ENCODE measurements at regions not wholly inside any gene's neighbourhood (a gene's known extent, or its start where the extent isn't known, plus 50 kb on each side); places are given as distances from the start of the nearest gene placed in this dataset.

- no peak overlapping the region for H3K27ac ChIP-seq
- no peaks in the 10 kb centered on the region for H3K36me3 ChIP-seq (ENCODE audit: insufficient read depth, low read length)
- no peak for DNase-seq (ENCODE audit: low read depth, low spot score)
- H3K4me3 ChIP-seq = no peak overlapping the region
- no peak overlapping the region for H3K9ac ChIP-seq (ENCODE audit: insufficient read length)
- no peaks in the 10 kb centered on the region for H3K9me3 ChIP-seq (ENCODE audit: low read depth, low read length)
- no peak for TF ChIP-seq EZH2 (IDR thresholded peaks at IDR 0.05)
- no peak for TF ChIP-seq FOXP2 (optimal IDR thresholded peaks at IDR 0.05; ENCODE audit: control extremely low read depth, extremely low read length, insufficient read depth)
- no peak for TF ChIP-seq POLR2AphosphoS5 (IDR thresholded peaks at IDR 0.05; ENCODE audit: borderline replicate concordance, low read depth, low read length)
These were observed 327.3 kb downstream of the ALG10 start for GRCh38 chr12:34349673-34349961.

- TF ChIP-seq POLR2AphosphoS5 (IDR thresholded peaks at IDR 0.05; ENCODE audit: borderline replicate concordance, low read depth, low read length) (no peak), EZH2 (IDR thresholded peaks at IDR 0.05) (no peak), FOXP2 (optimal IDR thresholded peaks at IDR 0.05; ENCODE audit: control extremely low read depth, extremely low read length, insufficient read depth) (no peak)
- Histone ChIP-seq H3K27ac (no peak overlapping the region), H3K9ac (ENCODE audit: insufficient read length) (no peak overlapping the region), H3K9me3 (ENCODE audit: low read depth, low read length) (no peaks in the 10 kb centered on the region), H3K36me3 (ENCODE audit: insufficient read depth, low read length) (no peaks in the 10 kb centered on the region), H3K4me3 (no peak overlapping the region)
- DNase-seq (ENCODE audit: low read depth, low spot score) = no peak
These were observed 328.1 kb downstream of the ALG10 start for GRCh38 chr12:34350092-34351041.

GRCh38 chr12:34352098-34352497 is 329.8 kb downstream of the ALG10 start:
- no peak for DNase-seq (ENCODE audit: low read depth, low spot score)
- no peaks in the 10 kb centered on the region for H3K36me3 ChIP-seq (ENCODE audit: insufficient read depth, low read length)
- H3K9me3 ChIP-seq (ENCODE audit: low read depth, low read length) = no peaks in the 10 kb centered on the region
- H3K4me3 ChIP-seq = no peak overlapping the region
- no peak overlapping the region for H3K27ac ChIP-seq
- H3K9ac ChIP-seq (ENCODE audit: insufficient read length) = no peak overlapping the region
- TF ChIP-seq POLR2AphosphoS5 (IDR thresholded peaks at IDR 0.05; ENCODE audit: borderline replicate concordance, low read depth, low read length) (no peak), FOXP2 (optimal IDR thresholded peaks at IDR 0.05; ENCODE audit: control extremely low read depth, extremely low read length, insufficient read depth) (no peak), EZH2 (IDR thresholded peaks at IDR 0.05) (no peak)

- Histone ChIP-seq H3K9ac (ENCODE audit: insufficient read length) (no peak overlapping the region), H3K27ac (no peak overlapping the region), H3K36me3 (ENCODE audit: insufficient read depth, low read length) (no peaks in the 10 kb centered on the region), H3K4me3 (no peak overlapping the region), H3K9me3 (ENCODE audit: low read depth, low read length) (no peaks in the 10 kb centered on the region)
- TF ChIP-seq EZH2 (IDR thresholded peaks at IDR 0.05) (no peak), FOXP2 (optimal IDR thresholded peaks at IDR 0.05; ENCODE audit: control extremely low read depth, extremely low read length, insufficient read depth) (no peak), POLR2AphosphoS5 (IDR thresholded peaks at IDR 0.05; ENCODE audit: borderline replicate concordance, low read depth, low read length) (no peak)
- no peak for DNase-seq (ENCODE audit: low read depth, low spot score)
These were observed 332.2 kb downstream of the ALG10 start for GRCh38 chr12:34354239-34355200.

- TF ChIP-seq FOXP2 (optimal IDR thresholded peaks at IDR 0.05; ENCODE audit: control extremely low read depth, extremely low read length, insufficient read depth) (no peak), EZH2 (IDR thresholded peaks at IDR 0.05) (no peak), POLR2AphosphoS5 (IDR thresholded peaks at IDR 0.05; ENCODE audit: borderline replicate concordance, low read depth, low read length) (no peak)
- Histone ChIP-seq H3K4me3 (no peak overlapping the region), H3K36me3 (ENCODE audit: insufficient read depth, low read length) (no peaks in the 10 kb centered on the region), H3K27ac (no peak overlapping the region), H3K9ac (ENCODE audit: insufficient read length) (no peak overlapping the region), H3K9me3 (ENCODE audit: low read depth, low read length) (no peaks in the 10 kb centered on the region)
- no peak for DNase-seq (ENCODE audit: low read depth, low spot score)
These were observed 334.1 kb downstream of the ALG10 start for GRCh38 chr12:34356233-34356987.

GRCh38 chr12:34357791-34358190 is 335.5 kb downstream of the ALG10 start:
- DNase-seq (ENCODE audit: low read depth, low spot score) = no peak
- Histone ChIP-seq H3K36me3 (ENCODE audit: insufficient read depth, low read length) (no peaks in the 10 kb centered on the region), H3K4me3 (no peak overlapping the region), H3K27ac (no peak overlapping the region), H3K9me3 (ENCODE audit: low read depth, low read length) (no peaks in the 10 kb centered on the region), H3K9ac (ENCODE audit: insufficient read length) (no peak overlapping the region)
- TF ChIP-seq FOXP2 (optimal IDR thresholded peaks at IDR 0.05; ENCODE audit: control extremely low read depth, extremely low read length, insufficient read depth) (no peak), POLR2AphosphoS5 (IDR thresholded peaks at IDR 0.05; ENCODE audit: borderline replicate concordance, low read depth, low read length) (no peak), EZH2 (IDR thresholded peaks at IDR 0.05) (no peak)

- H3K36me3 ChIP-seq (ENCODE audit: insufficient read depth, low read length) = no peaks in the 10 kb centered on the region
- no peak overlapping the region for H3K4me3 ChIP-seq
- no peak overlapping the region for H3K27ac ChIP-seq
- TF ChIP-seq EZH2 (IDR thresholded peaks at IDR 0.05) (no peak), POLR2AphosphoS5 (IDR thresholded peaks at IDR 0.05; ENCODE audit: borderline replicate concordance, low read depth, low read length) (no peak), FOXP2 (optimal IDR thresholded peaks at IDR 0.05; ENCODE audit: control extremely low read depth, extremely low read length, insufficient read depth) (no peak)
- DNase-seq (ENCODE audit: low read depth, low spot score) = no peak
- H3K9me3 ChIP-seq (ENCODE audit: low read depth, low read length) = no peaks in the 10 kb centered on the region
- no peak overlapping the region for H3K9ac ChIP-seq (ENCODE audit: insufficient read length)
These were observed 335.9 kb downstream of the ALG10 start for GRCh38 chr12:34358198-34358597.
